ENCODE measurements at regions not wholly inside any gene's neighbourhood (a gene's known extent, or its start where the extent isn't known, plus 50 kb on each side); places are given as distances from the start of the nearest gene placed in this dataset.

- Histone ChIP-seq H3K9ac (ENCODE audit: low read depth, low read length) (no peak overlapping the region), H3K79me2 (ENCODE audit: insufficient read depth, low read length) (no peaks in the 10 kb centered on the region), H3K4me2 (ENCODE audit: insufficient read depth, low read length) (no peak overlapping the region), H2AFZ (ENCODE audit: low read depth, low read length) (no peak overlapping the region), H3K4me3 (ENCODE audit: low read depth in 1 of 2, low read length in 2 of 2) (no peak overlapping the region), H3K36me3 (ENCODE audit: insufficient read depth, low read length) (no peaks in the 10 kb centered on the region), H3K27ac (ENCODE audit: low read length) (no peak overlapping the region), H3K9me3 (ENCODE audit: insufficient read depth, low read length, severe bottlenecking) (no peaks in the 10 kb centered on the region), H3K4me1 (ENCODE audit: insufficient read depth, low read length) (peaks cover 6% of the 10 kb centered on the region; the same call in 1 of the 2 replicates), H3K27me3 (ENCODE audit: insufficient read depth, low read length, poor library complexity) (no peaks in the 10 kb centered on the region), H4K20me1 (ENCODE audit: insufficient read depth, low read length) (no peaks in the 10 kb centered on the region)
- DNase-seq (no peak), ATAC-seq (ENCODE audit: insufficient read depth, low read depth) (no peak)
- TF ChIP-seq EZH2 (IDR thresholded peaks at IDR 0.05; ENCODE audit: borderline replicate concordance, low read depth, low read length, severe bottlenecking) (no peak), CTCF (IDR thresholded peaks at IDR 0.05; ENCODE audit: borderline replicate concordance, extremely low read depth, low read length, poor library complexity, severe bottlenecking) (no peak)
Measured at GRCh38 chr5:82489683-82490082, 211.5 kb upstream of the RPS23 start.

- H3K9me3 ChIP-seq (ENCODE audit: insufficient read depth, low read length, severe bottlenecking) = no peaks in the 10 kb centered on the region
- ATAC-seq (ENCODE audit: insufficient read depth, low read depth) = no peak
- no peaks in the 10 kb centered on the region for H3K36me3 ChIP-seq (ENCODE audit: insufficient read depth, low read length)
- no peak overlapping the region for H3K4me3 ChIP-seq (ENCODE audit: low read depth in 1 of 2, low read length in 2 of 2)
- H3K27ac ChIP-seq (ENCODE audit: low read length) = no peak overlapping the region
- no peak overlapping the region for H3K9ac ChIP-seq (ENCODE audit: low read depth, low read length)
- H4K20me1 ChIP-seq (ENCODE audit: insufficient read depth, low read length) = no peaks in the 10 kb centered on the region
- DNase-seq = no peak
- TF ChIP-seq EZH2 (IDR thresholded peaks at IDR 0.05; ENCODE audit: borderline replicate concordance, low read depth, low read length, severe bottlenecking) (no peak), CTCF (IDR thresholded peaks at IDR 0.05; ENCODE audit: borderline replicate concordance, extremely low read depth, low read length, poor library complexity, severe bottlenecking) (no peak)
- no peak overlapping the region for H2AFZ ChIP-seq (ENCODE audit: low read depth, low read length)
- no peak overlapping the region for H3K4me2 ChIP-seq (ENCODE audit: insufficient read depth, low read length)
- H3K4me1 ChIP-seq (ENCODE audit: insufficient read depth, low read length) = no peaks in the 10 kb centered on the region
- no peaks in the 10 kb centered on the region for H3K27me3 ChIP-seq (ENCODE audit: insufficient read depth, low read length, poor library complexity)
- no peaks in the 10 kb centered on the region for H3K79me2 ChIP-seq (ENCODE audit: insufficient read depth, low read length)
Measured at GRCh38 chr5:82487131-82487530, 209.0 kb upstream of the RPS23 start.

GRCh38 chr5:82480331-82480730 lies 202.2 kb upstream of the RPS23 start:
- no peak overlapping the region for H2AFZ ChIP-seq (ENCODE audit: low read depth, low read length)
- H3K4me1 ChIP-seq (ENCODE audit: insufficient read depth, low read length) = no peaks in the 10 kb centered on the region
- DNase-seq (no peak), ATAC-seq (ENCODE audit: insufficient read depth, low read depth) (no peak)
- no peak overlapping the region for H3K27ac ChIP-seq (ENCODE audit: low read length)
- no peaks in the 10 kb centered on the region for H4K20me1 ChIP-seq (ENCODE audit: insufficient read depth, low read length)
- H3K9me3 ChIP-seq (ENCODE audit: insufficient read depth, low read length, severe bottlenecking) = no peaks in the 10 kb centered on the region
- no peak overlapping the region for H3K4me2 ChIP-seq (ENCODE audit: insufficient read depth, low read length)
- H3K36me3 ChIP-seq (ENCODE audit: insufficient read depth, low read length) = no peaks in the 10 kb centered on the region
- no peaks in the 10 kb centered on the region for H3K27me3 ChIP-seq (ENCODE audit: insufficient read depth, low read length, poor library complexity)
- H3K4me3 ChIP-seq (ENCODE audit: low read depth in 1 of 2, low read length in 2 of 2) = no peak overlapping the region
- TF ChIP-seq CTCF (IDR thresholded peaks at IDR 0.05; ENCODE audit: borderline replicate concordance, extremely low read depth, low read length, poor library complexity, severe bottlenecking) = no peak
- no peak for TF ChIP-seq EZH2 (IDR thresholded peaks at IDR 0.05; ENCODE audit: borderline replicate concordance, low read depth, low read length, severe bottlenecking)
- H3K9ac ChIP-seq (ENCODE audit: low read depth, low read length) = no peak overlapping the region
- no peaks in the 10 kb centered on the region for H3K79me2 ChIP-seq (ENCODE audit: insufficient read depth, low read length)

- TF ChIP-seq CTCF (IDR thresholded peaks at IDR 0.05; ENCODE audit: borderline replicate concordance, extremely low read depth, low read length, poor library complexity, severe bottlenecking) (no peak), EZH2 (IDR thresholded peaks at IDR 0.05; ENCODE audit: borderline replicate concordance, low read depth, low read length, severe bottlenecking) (no peak)
- no peaks in the 10 kb centered on the region for H3K36me3 ChIP-seq (ENCODE audit: insufficient read depth, low read length)
- no peaks in the 10 kb centered on the region for H4K20me1 ChIP-seq (ENCODE audit: insufficient read depth, low read length)
- H3K4me2 ChIP-seq (ENCODE audit: insufficient read depth, low read length) = no peak overlapping the region
- H2AFZ ChIP-seq (ENCODE audit: low read depth, low read length) = no peak overlapping the region
- no peaks in the 10 kb centered on the region for H3K4me1 ChIP-seq (ENCODE audit: insufficient read depth, low read length)
- ATAC-seq (ENCODE audit: insufficient read depth, low read depth) = no peak
- DNase-seq = no peak
- no peaks in the 10 kb centered on the region for H3K9me3 ChIP-seq (ENCODE audit: insufficient read depth, low read length, severe bottlenecking)
- H3K9ac ChIP-seq (ENCODE audit: low read depth, low read length) = no peak overlapping the region
- no peak overlapping the region for H3K27ac ChIP-seq (ENCODE audit: low read length)
- H3K79me2 ChIP-seq (ENCODE audit: insufficient read depth, low read length) = no peaks in the 10 kb centered on the region
- H3K27me3 ChIP-seq (ENCODE audit: insufficient read depth, low read length, poor library complexity) = no peaks in the 10 kb centered on the region
- no peak overlapping the region for H3K4me3 ChIP-seq (ENCODE audit: low read depth in 1 of 2, low read length in 2 of 2)
Measured at GRCh38 chr5:82476155-82476554, 198.0 kb upstream of the RPS23 start.

All from DND-41 (cell line).